ENCODE measurements at regions not wholly inside any gene's neighbourhood (a gene's known extent, or its start where the extent isn't known, plus 50 kb on each side); places are given as distances from the start of the nearest gene placed in this dataset.

DNA sequence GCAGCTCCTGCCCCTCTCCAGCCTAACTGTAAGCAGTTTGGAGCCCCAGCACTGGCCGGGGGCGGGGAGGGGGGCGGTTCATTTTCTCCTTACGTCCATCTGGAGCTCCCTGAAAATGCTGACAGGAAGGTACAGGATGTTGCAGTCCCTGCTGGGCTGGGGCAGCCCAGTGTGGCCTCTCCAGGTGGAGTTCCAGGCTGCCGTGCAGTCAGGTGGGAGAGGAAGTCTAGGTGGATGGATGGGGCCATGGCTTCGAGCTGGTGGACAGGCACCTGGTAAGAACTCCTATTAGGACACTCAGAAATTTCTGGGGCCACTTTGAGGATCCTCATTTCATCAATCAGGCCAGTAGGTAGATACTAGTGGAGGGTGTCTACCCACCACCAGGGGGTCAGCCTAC is 295.2 kb downstream of the CDH26 start:
- H3K4me2 ChIP-seq (ENCODE audit: low read length): no peak overlapping the region
- no peaks in the 10 kb centered on the region for H3K4me1 ChIP-seq (ENCODE audit: control insufficient read depth in 1 of 2, insufficient read depth in 2 of 2, low read length in 2 of 2)
- H3K9me3 ChIP-seq (ENCODE audit: insufficient read depth, low read depth, low read length): no peaks in the 10 kb centered on the region
- H4K12ac ChIP-seq (ENCODE audit: low read depth, low read length): no peak overlapping the region
- no peak overlapping the region for H2BK120ac ChIP-seq (ENCODE audit: insufficient read depth, low read length, poor library complexity)
- no peaks in the 10 kb centered on the region for H3K36me3 ChIP-seq (ENCODE audit: control insufficient read depth in 1 of 2, insufficient read depth in 2 of 2, low read length in 2 of 2)
- H2BK5ac ChIP-seq (ENCODE audit: low read depth, low read length, poor library complexity): no peak overlapping the region
- no peaks in the 10 kb centered on the region for H3K79me2 ChIP-seq (ENCODE audit: control insufficient read depth, insufficient read depth, low read length, poor library complexity)
- H2AK5ac ChIP-seq (ENCODE audit: low read length): no peak overlapping the region
- H3K14ac ChIP-seq (ENCODE audit: low read length): no peak overlapping the region
- H2AFZ ChIP-seq (ENCODE audit: insufficient read depth, low read length, poor library complexity): no peak overlapping the region
- no peak overlapping the region for H3K4me3 ChIP-seq (ENCODE audit: low read depth, low read length)
- no peak overlapping the region for H3K23ac ChIP-seq (ENCODE audit: low read length)
- no peaks in the 10 kb centered on the region for H3K27me3 ChIP-seq (ENCODE audit: insufficient read depth, low read length)
- no peak overlapping the region for H3K18ac ChIP-seq (ENCODE audit: low read length)
- no CpG with 5 or more reads among the region's 6 CpGs for WGBS (ENCODE audit: extremely low coverage, insufficient coverage, insufficient read length)
- H3K4ac ChIP-seq (ENCODE audit: low read depth, low read length): no peak overlapping the region
- no peak for DNase-seq
- H3K79me1 ChIP-seq (ENCODE audit: low read length): no peaks in the 10 kb centered on the region
- H4K8ac ChIP-seq (ENCODE audit: low read depth, low read length): no peak overlapping the region
- no peak overlapping the region for H3K27ac ChIP-seq (ENCODE audit: low read depth, low read length)
- no peak overlapping the region for H4K91ac ChIP-seq (ENCODE audit: low read depth, low read length)
- H2BK12ac ChIP-seq (ENCODE audit: low read length): no peak overlapping the region
- no peak overlapping the region for H3K9ac ChIP-seq (ENCODE audit: low read length)

DNA sequence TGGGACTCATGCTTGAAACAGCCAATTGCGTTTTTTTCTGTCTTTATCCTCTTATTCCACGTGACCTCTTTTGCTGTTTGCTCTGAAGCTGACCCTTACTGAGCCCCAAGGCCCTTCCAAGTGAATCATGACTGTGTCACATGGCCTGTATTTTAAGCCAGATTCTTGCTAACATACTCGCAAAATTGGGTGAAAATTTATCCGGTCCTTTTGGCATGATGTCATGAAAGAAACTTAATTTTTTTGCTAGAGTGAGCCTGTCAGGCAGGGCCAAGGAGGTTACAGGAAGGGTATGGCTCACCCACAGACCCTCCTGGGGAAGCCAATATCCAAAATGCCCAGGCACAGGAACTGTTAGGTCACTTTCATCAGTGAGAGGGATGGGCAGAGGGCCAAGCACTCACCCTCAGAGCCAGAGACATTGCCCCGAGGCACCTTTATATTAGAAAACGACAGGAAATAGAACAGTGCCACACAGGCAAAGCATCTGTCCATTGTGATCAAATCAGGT is 296.7 kb downstream of the CDH26 start:
- no CpG with 5 or more reads among the region's 6 CpGs for WGBS (ENCODE audit: extremely low coverage, insufficient coverage, insufficient read length)
- Histone ChIP-seq H2BK120ac (ENCODE audit: insufficient read depth, low read length, poor library complexity) (no peak overlapping the region), H3K4me2 (ENCODE audit: low read length) (no peak overlapping the region), H3K18ac (ENCODE audit: low read length) (no peak overlapping the region), H2AFZ (ENCODE audit: insufficient read depth, low read length, poor library complexity) (no peak overlapping the region), H3K23ac (ENCODE audit: low read length) (no peak overlapping the region), H2BK5ac (ENCODE audit: low read depth, low read length, poor library complexity) (no peak overlapping the region), H2AK5ac (ENCODE audit: low read length) (no peak overlapping the region), H3K9me3 (ENCODE audit: insufficient read depth, low read depth, low read length) (no peaks in the 10 kb centered on the region), H3K9ac (ENCODE audit: low read length) (no peak overlapping the region), H3K4me1 (ENCODE audit: control insufficient read depth in 1 of 2, insufficient read depth in 2 of 2, low read length in 2 of 2) (no peaks in the 10 kb centered on the region), H3K79me1 (ENCODE audit: low read length) (no peaks in the 10 kb centered on the region), H3K27me3 (ENCODE audit: insufficient read depth, low read length) (no peaks in the 10 kb centered on the region), H4K12ac (ENCODE audit: low read depth, low read length) (no peak overlapping the region), H3K27ac (ENCODE audit: low read depth, low read length) (no peak overlapping the region), H4K8ac (ENCODE audit: low read depth, low read length) (no peak overlapping the region), H3K79me2 (ENCODE audit: control insufficient read depth, insufficient read depth, low read length, poor library complexity) (no peaks in the 10 kb centered on the region), H3K14ac (ENCODE audit: low read length) (no peak overlapping the region), H3K4me3 (ENCODE audit: low read depth, low read length) (no peak overlapping the region), H2BK12ac (ENCODE audit: low read length) (no peak overlapping the region), H3K4ac (ENCODE audit: low read depth, low read length) (no peak overlapping the region), H3K36me3 (ENCODE audit: control insufficient read depth in 1 of 2, insufficient read depth in 2 of 2, low read length in 2 of 2) (no peaks in the 10 kb centered on the region), H4K91ac (ENCODE audit: low read depth, low read length) (no peak overlapping the region)
- no peak for DNase-seq

DNA sequence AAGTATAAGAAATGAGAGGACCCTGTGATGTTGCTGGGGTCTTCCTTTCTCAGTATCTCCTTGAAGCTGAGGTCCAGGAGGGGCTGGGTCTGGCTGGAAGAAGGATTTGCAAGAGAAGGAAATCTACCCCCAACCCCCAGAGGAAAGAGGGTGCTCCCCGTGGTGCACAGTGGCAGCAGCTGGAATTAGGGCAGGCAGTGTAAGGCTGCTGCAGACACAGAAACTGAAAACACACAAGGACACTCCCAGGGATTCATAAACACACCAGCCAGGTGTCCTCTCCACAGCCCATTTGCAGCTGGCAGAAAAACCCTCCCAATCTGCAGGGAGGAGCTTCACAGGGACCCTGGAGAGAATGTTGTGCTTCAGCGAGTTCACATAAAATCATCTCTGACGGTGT is 297.2 kb downstream of the CDH26 start:
- DNase-seq: no peak
- Histone ChIP-seq H2BK120ac (ENCODE audit: insufficient read depth, low read length, poor library complexity) (no peak overlapping the region), H3K23ac (ENCODE audit: low read length) (no peak overlapping the region), H3K4me1 (ENCODE audit: control insufficient read depth in 1 of 2, insufficient read depth in 2 of 2, low read length in 2 of 2) (no peaks in the 10 kb centered on the region), H2BK12ac (ENCODE audit: low read length) (no peak overlapping the region), H3K27me3 (ENCODE audit: insufficient read depth, low read length) (no peaks in the 10 kb centered on the region), H3K79me2 (ENCODE audit: control insufficient read depth, insufficient read depth, low read length, poor library complexity) (no peaks in the 10 kb centered on the region), H2AK5ac (ENCODE audit: low read length) (no peak overlapping the region), H4K91ac (ENCODE audit: low read depth, low read length) (no peak overlapping the region), H4K8ac (ENCODE audit: low read depth, low read length) (no peak overlapping the region), H3K36me3 (ENCODE audit: control insufficient read depth in 1 of 2, insufficient read depth in 2 of 2, low read length in 2 of 2) (no peaks in the 10 kb centered on the region), H3K9me3 (ENCODE audit: insufficient read depth, low read depth, low read length) (no peaks in the 10 kb centered on the region), H3K27ac (ENCODE audit: low read depth, low read length) (no peak overlapping the region), H3K79me1 (ENCODE audit: low read length) (no peaks in the 10 kb centered on the region), H2BK5ac (ENCODE audit: low read depth, low read length, poor library complexity) (no peak overlapping the region), H3K9ac (ENCODE audit: low read length) (no peak overlapping the region), H3K4ac (ENCODE audit: low read depth, low read length) (no peak overlapping the region), H4K12ac (ENCODE audit: low read depth, low read length) (no peak overlapping the region), H2AFZ (ENCODE audit: insufficient read depth, low read length, poor library complexity) (no peak overlapping the region), H3K4me3 (ENCODE audit: low read depth, low read length) (no peak overlapping the region), H3K4me2 (ENCODE audit: low read length) (no peak overlapping the region), H3K14ac (ENCODE audit: low read length) (no peak overlapping the region), H3K18ac (ENCODE audit: low read length) (no peak overlapping the region)
- no CpG with 5 or more reads among the region's 3 CpGs for WGBS (ENCODE audit: extremely low coverage, insufficient coverage, insufficient read length)

DNA sequence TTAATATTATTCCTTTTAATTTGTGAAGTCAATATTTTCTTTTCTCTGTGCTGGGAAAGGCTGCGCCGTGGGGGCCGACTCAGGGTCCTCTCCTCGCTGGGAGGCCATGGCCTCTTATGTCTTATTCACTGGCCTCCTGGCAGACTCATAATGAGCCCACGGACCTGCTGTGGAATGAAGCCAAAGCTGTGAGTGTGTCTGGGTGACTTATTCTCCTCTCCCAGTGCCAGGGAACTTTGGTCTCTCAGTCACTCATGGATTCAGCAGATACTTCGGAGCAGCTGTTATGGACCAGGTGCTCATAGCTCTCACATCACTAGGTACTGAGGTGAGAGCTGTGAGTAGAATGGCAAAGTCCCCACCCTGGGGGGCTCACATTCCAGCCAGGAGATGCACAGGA is 297.6 kb downstream of the CDH26 start:
- Histone ChIP-seq H2AFZ (ENCODE audit: insufficient read depth, low read length, poor library complexity) (no peak overlapping the region), H3K4me1 (ENCODE audit: control insufficient read depth in 1 of 2, insufficient read depth in 2 of 2, low read length in 2 of 2) (no peaks in the 10 kb centered on the region), H2BK5ac (ENCODE audit: low read depth, low read length, poor library complexity) (no peak overlapping the region), H4K12ac (ENCODE audit: low read depth, low read length) (no peak overlapping the region), H3K14ac (ENCODE audit: low read length) (no peak overlapping the region), H4K8ac (ENCODE audit: low read depth, low read length) (no peak overlapping the region), H3K18ac (ENCODE audit: low read length) (no peak overlapping the region), H2BK120ac (ENCODE audit: insufficient read depth, low read length, poor library complexity) (no peak overlapping the region), H3K4me2 (ENCODE audit: low read length) (no peak overlapping the region), H2AK5ac (ENCODE audit: low read length) (no peak overlapping the region), H3K27ac (ENCODE audit: low read depth, low read length) (no peak overlapping the region), H3K36me3 (ENCODE audit: control insufficient read depth in 1 of 2, insufficient read depth in 2 of 2, low read length in 2 of 2) (no peaks in the 10 kb centered on the region), H3K9ac (ENCODE audit: low read length) (no peak overlapping the region), H4K91ac (ENCODE audit: low read depth, low read length) (no peak overlapping the region), H3K4ac (ENCODE audit: low read depth, low read length) (no peak overlapping the region), H3K79me1 (ENCODE audit: low read length) (no peaks in the 10 kb centered on the region), H3K23ac (ENCODE audit: low read length) (no peak overlapping the region), H3K27me3 (ENCODE audit: insufficient read depth, low read length) (no peaks in the 10 kb centered on the region), H3K4me3 (ENCODE audit: low read depth, low read length) (no peak overlapping the region), H3K79me2 (ENCODE audit: control insufficient read depth, insufficient read depth, low read length, poor library complexity) (no peaks in the 10 kb centered on the region), H2BK12ac (ENCODE audit: low read length) (no peak overlapping the region), H3K9me3 (ENCODE audit: insufficient read depth, low read depth, low read length) (no peaks in the 10 kb centered on the region)
- DNase-seq: no peak
- WGBS (ENCODE audit: extremely low coverage, insufficient coverage, insufficient read length): no CpG with 5 or more reads among the region's 6 CpGs
